ENCODE measurements at regions not wholly inside any gene's neighbourhood (a gene's known extent, or its start where the extent isn't known, plus 50 kb on each side); places are given as distances from the start of the nearest gene placed in this dataset.
"Not testable (repeated sequence)": the region's sequence is repeated elsewhere in the genome, so short reads cannot be mapped to it uniquely, and the experiment has no call there.

DNA sequence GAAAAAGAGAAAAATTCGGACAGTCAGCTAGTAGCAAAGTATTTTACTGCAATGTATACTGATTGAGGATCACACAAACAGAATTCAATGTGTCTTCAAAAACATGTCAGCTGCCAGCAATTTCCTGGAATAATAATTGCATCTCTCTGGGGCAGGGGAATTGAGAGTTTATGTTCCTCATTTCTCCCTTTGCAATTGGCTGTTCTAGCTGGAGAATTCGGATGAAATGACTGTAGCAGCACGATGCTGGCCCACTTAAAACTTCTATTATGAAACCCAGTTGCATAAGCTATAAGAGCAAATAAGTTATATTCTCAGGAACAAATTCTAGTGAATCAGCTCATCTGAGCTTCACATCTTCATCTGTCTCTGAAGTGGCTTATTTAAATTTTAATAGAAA is 99.9 kb upstream of the CPEB2 start:
- DNase-seq: no peak

- DNase-seq: no peak
These were observed 99.0 kb upstream of the CPEB2 start for GRCh38 chr4:14903321-14903720.

GRCh38 chr4:14906805-14907204 is 95.5 kb upstream of the CPEB2 start:
- peak; percentile 35 for DNase-seq

GRCh38 chr4:14908635-14909034 is 93.6 kb upstream of the CPEB2 start:
- no peak for DNase-seq

DNA sequence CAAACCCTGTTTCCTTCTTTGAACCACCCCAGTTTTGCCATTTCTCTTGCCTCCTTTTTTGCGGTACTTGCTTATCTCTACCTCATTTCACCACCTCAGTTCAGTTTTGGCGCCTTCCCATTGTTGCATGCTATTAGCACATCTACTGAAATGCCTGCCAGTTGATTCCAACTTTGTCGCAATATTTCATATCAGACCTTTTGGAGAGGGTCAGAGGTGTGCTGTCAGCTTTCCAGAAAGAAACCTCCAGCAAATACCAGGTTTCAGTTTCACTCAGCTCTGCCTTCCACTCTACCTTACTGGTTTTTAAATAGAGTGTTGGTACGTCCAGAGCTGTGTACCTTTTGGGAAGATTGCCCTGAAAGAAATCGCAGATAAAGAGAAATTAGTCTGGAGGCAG is 91.9 kb upstream of the CPEB2 start:
- DNase-seq: peak; percentile 60

- no peak for DNase-seq
These were observed 89.9 kb upstream of the CPEB2 start for GRCh38 chr4:14912426-14912825.

DNA sequence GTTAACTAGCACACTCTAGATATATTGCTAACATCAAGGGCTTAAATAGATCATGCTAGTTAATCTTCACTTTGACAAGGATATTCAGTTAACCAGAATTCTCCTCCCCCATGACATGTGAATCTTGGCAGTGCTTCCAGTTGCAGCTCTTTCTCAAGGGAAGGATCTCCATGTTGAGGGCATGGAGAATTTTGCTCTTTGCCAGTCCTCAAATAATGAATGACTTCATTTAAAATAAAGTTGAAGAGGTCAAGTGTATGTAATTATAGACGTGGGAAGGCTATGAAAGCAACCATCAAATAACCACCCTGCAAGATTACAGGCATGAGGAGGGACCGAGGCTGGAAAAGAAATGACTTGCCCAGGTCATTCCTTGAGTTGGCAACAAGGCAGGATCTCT is 87.3 kb upstream of the CPEB2 start:
- DNase-seq: no peak

- peak; percentile 22 for DNase-seq
These were observed 85.6 kb upstream of the CPEB2 start for GRCh38 chr4:14916554-14917297.

GRCh38 chr4:14917298-14917633 is 85.0 kb upstream of the CPEB2 start:
- DNase-seq: peak; percentile 29

DNA sequence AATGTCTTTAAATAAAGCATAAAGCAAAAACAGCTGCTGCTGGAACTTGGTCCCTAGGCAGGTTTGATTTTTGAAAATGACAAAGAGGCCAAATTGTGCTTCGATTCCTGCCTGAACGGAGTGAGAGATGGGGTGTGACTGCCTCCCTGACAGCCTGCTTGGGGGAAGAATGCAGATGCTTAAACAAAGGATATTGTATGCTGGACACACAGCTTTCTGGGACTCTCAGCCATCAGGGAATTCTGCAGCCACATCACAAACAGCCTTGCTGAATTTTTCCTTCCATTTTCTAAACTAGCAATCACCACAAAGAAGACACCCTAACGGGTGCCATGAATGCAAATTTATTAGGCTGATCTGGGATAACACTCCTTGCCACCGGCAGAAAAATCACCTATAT is 83.9 kb upstream of the CPEB2 start:
- no peak for DNase-seq

- no peak for DNase-seq
These were observed 82.5 kb upstream of the CPEB2 start for GRCh38 chr4:14919785-14920184.

DNA sequence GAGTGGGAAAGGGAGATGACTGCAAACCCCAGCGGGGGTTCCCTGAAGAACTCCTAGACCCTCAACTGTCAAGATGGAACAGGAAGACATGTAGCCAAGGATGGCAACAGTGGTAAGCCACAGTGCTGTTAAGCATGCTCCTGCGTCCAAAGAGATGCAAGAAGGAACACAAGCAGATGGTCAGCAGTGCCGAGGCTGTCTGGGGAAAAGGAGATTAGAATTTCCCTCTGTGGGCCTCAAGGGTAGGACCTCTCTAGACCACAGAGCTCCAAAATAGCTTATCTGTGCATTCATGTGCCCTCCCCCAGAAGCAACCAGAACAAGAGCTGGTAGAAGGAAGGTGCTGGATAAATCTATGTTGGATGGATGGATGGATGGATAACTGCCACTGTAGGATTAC is 82.0 kb upstream of the CPEB2 start:
- peak; percentile 85 for DNase-seq

GRCh38 chr4:14920759-14921320 is 81.4 kb upstream of the CPEB2 start:
- DNase-seq: no peak

GRCh38 chr4:14921781-14922180 is 80.5 kb upstream of the CPEB2 start:
- DNase-seq: not testable (repeated sequence)

GRCh38 chr4:14924076-14924811 is 78.0 kb upstream of the CPEB2 start:
- no peak for DNase-seq

GRCh38 chr4:14924812-14925344 is 77.4 kb upstream of the CPEB2 start:
- no peak for DNase-seq

DNA sequence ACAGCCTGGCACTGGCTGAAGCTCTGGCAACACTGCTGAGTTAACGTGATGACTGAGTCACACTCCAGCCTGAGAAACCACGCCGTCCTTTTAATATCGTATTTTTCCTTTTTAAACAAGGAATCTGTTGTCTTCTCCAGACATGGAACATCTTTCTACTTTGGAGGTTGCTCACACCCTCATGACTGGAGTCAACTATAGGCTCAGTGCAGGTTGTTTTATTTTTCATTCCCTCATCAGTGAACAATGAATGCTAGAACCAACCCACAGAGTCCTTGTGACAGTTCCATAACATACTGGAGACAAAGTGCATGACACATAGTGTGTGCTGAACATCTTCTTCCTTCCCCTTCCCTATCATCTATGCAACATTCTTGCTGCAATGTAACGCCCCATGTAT is 76.8 kb upstream of the CPEB2 start:
- DNase-seq: no peak

- DNase-seq: no peak
These were observed 75.9 kb upstream of the CPEB2 start for GRCh38 chr4:14926368-14926767.

DNA sequence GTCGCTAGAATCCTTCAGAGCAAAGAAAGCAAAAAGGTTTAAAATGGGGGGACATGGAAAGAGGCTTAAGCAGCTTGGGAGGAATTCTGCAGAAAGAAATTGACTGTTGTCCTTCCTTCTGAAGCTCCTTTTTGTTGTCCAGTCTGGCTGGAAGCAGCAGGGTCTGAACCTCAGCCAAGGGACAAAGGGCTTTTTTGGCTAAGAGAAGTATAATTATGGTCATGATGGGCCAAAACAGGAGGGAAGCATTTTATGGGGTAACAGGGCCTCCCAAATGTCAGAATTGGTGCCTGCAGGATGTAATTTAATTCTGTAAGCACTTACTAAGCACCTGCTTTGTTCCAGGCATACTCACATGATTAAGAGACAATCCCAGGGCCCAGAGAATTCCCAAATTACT is 74.2 kb upstream of the CPEB2 start:
- DNase-seq: no peak

DNA sequence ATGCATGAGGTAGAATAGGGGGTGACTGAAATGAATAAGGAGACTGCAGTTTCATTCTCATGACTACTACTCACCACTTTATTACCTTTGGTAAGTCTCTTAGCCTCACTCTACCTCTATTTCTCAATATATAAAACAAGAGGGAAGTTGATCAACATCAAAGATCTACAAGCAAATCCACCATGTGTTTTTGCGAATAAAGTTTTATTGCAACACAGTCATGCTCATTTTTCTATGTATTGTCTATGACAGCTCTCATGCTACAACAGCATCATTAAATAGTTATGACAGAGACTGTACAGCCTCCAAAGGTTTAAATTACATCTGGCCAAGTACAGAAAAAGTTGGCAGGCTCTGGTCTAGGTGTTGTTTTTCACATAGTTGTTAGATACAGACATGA is 72.6 kb upstream of the CPEB2 start:
- no peak for DNase-seq

GRCh38 chr4:14934704-14935390 is 67.4 kb upstream of the CPEB2 start:
- no peak for DNase-seq

GRCh38 chr4:14943749-14944148 is 58.5 kb upstream of the CPEB2 start:
- DNase-seq: no peak

GRCh38 chr4:14952352-14952751 is 49.9 kb upstream of the CPEB2 start:
- DNase-seq: no peak

All from OCI-M1 (cell line).